Mammary epithelial cell (primary cell): ENCODE measurements at regions not wholly inside any gene's neighbourhood (a gene's known extent, or its start where the extent isn't known, plus 50 kb on each side); places are given as distances from the start of the nearest gene placed in this dataset.

Experiments
- EZH2 ChIP-seq: IDR thresholded peaks from 2 replicates; pipeline ENCODE4 v1.6.1; 2012; ENCODE audit warnings: low read length, inconsistent platforms, borderline replicate concordance
- TF ChIP-seq, protein P1 (sequence below), 2 donors: IDR thresholded peaks in 1 of 2; conservative IDR thresholded peaks in 1 of 2; 2 replicates each; pipeline ENCODE4 v1.5.1; 2011 to 2012; ENCODE audit warnings: inconsistent platforms in 2 of 2, low read length in 2 of 2, mild to moderate bottlenecking in 2 of 2, control low read depth in 1 of 2, low read depth in 1 of 2; ENCODE audit not compliant: insufficient read depth in 1 of 2; ENCODE audit errors: extremely low read depth in 1 of 2

DNA sequence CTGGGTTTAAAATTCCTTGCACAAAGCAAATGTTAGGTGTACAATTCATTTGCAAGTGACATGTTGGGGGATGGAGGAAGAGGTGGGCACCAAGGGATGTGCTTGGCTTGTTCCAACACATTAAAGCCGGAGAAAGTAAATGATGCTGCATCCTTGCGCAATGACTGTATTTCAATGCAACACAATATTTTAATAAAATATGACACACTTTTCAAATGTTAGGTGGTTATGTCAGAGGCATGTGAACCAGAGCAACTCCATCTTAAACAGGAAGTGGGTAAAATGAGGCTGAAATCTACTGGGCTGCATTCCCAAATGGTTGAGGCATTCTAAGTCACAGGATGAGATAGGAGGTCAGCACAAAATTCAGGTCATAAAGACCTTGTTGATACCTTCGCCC lies 53.6 kb upstream of the ARHGAP5 start:
- TF ChIP-seq, protein P1, sequence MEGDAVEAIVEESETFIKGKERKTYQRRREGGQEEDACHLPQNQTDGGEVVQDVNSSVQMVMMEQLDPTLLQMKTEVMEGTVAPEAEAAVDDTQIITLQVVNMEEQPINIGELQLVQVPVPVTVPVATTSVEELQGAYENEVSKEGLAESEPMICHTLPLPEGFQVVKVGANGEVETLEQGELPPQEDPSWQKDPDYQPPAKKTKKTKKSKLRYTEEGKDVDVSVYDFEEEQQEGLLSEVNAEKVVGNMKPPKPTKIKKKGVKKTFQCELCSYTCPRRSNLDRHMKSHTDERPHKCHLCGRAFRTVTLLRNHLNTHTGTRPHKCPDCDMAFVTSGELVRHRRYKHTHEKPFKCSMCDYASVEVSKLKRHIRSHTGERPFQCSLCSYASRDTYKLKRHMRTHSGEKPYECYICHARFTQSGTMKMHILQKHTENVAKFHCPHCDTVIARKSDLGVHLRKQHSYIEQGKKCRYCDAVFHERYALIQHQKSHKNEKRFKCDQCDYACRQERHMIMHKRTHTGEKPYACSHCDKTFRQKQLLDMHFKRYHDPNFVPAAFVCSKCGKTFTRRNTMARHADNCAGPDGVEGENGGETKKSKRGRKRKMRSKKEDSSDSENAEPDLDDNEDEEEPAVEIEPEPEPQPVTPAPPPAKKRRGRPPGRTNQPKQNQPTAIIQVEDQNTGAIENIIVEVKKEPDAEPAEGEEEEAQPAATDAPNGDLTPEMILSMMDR (conservative IDR thresholded peaks at IDR 0.05 in 1 of 2, IDR thresholded peaks at IDR 0.05 in 1 of 2; ENCODE audit: extremely low read depth in 1 of 2, insufficient read depth in 1 of 2, low read depth in 1 of 2, low read length in 2 of 2) = no peak
- TF ChIP-seq EZH2 = no peak
